ENCODE measurements at regions not wholly inside any gene's neighbourhood (a gene's known extent, or its start where the extent isn't known, plus 50 kb on each side); places are given as distances from the start of the nearest gene placed in this dataset.

DNA sequence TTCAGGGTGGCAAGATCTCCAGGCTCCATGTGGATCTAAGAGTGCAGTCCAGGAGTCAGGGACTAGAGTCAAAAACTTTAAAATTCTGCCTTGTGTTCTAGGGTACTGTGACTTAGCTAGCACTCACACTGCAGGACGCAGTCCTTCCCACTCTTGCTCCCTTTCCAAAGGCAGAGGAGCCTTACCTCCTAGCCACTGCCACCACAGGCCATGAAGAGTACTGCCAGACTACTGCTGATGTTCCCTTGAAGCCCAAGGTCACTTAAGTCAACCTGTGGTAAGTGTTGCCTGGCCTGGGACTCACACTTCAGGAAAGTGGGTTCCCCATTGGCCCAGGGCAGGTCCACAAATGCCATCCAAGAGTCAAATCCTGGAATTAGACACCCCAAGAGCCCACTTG is 632.2 kb downstream of the PCDH19 start:
- Histone ChIP-seq H3K56ac (ENCODE audit: extremely low read depth, insufficient read depth, low read length) (no peak overlapping the region), H2BK20ac (ENCODE audit: low read depth, low read length) (no peak overlapping the region), H3K9ac (ENCODE audit: low read depth, low read length) (no peak overlapping the region), H3K4ac (ENCODE audit: low read depth, low read length) (no peak overlapping the region), H3K4me1 (ENCODE audit: control insufficient read depth, insufficient read depth, low read length) (no peaks in the 10 kb centered on the region), H3K4me2 (ENCODE audit: low read depth, low read length) (no peak overlapping the region), H3K4me3 (ENCODE audit: insufficient read depth, low read depth, low read length) (no peak overlapping the region), H2BK120ac (ENCODE audit: low read depth, low read length) (no peak overlapping the region), H4K20me1 (ENCODE audit: insufficient read depth, low read length) (no peaks in the 10 kb centered on the region), H3K27ac (ENCODE audit: insufficient read depth, low read length) (no peak overlapping the region), H4K5ac (ENCODE audit: low read depth, low read length) (no peak overlapping the region), H3K23ac (ENCODE audit: low read depth, low read length) (no peak overlapping the region), H4K91ac (ENCODE audit: insufficient read depth, low read depth, low read length) (no peak overlapping the region), H2BK15ac (ENCODE audit: low read depth, low read length) (no peak overlapping the region), H3K27me3 (ENCODE audit: control insufficient read depth, insufficient read depth, low read length) (no peaks in the 10 kb centered on the region), H3K79me1 (ENCODE audit: low read depth in 1 of 2, low read length in 2 of 2) (no peaks in the 10 kb centered on the region), H3K9me1 (ENCODE audit: insufficient read depth, low read length) (no peaks in the 10 kb centered on the region), H3K18ac (ENCODE audit: low read depth, low read length) (no peak overlapping the region), H4K8ac (ENCODE audit: low read depth in 2 of 2, low read length in 2 of 2) (no peak overlapping the region), H2AK5ac (ENCODE audit: low read depth, low read length) (no peak overlapping the region), H2BK5ac (ENCODE audit: low read depth, low read length, poor library complexity, severe bottlenecking) (no peak overlapping the region), H3K36me3 (ENCODE audit: control insufficient read depth, insufficient read depth, low read length) (no peaks in the 10 kb centered on the region), H2AK9ac (replicated peaks; ENCODE audit: low read depth, low read length, poor library complexity) (no peak overlapping the region), H3K9me3 (ENCODE audit: control insufficient read depth, insufficient read depth, low read length) (no peaks in the 10 kb centered on the region), H3K14ac (replicated peaks; ENCODE audit: low read depth, low read length) (no peak overlapping the region), H2AFZ (replicated peaks; ENCODE audit: low read length, poor library complexity) (no peak overlapping the region)
- WGBS, 2 experiments (ENCODE audit: extremely low coverage in 2 of 2, insufficient read length in 1 of 2): no CpG with 5 or more reads among the region's 1 CpG
- CTCF ChIA-PET: no interaction called here
- POLR2A ChIA-PET (ENCODE audit: unreplicated experiment): no interaction called here
- dilution Hi-C loops (cut with HindIII; ENCODE audit: low sequenced_read_pairs, unreplicated experiment): no loop called here
- BruUV-seq (replicated peaks): no TSS peak
- intact Hi-C loops (cut with micrococcal nuclease): loop anchor here (10.0 kb wide), 1 partner anchor 143 kb away; no protein-coding TSS in a partner anchor
- no peak for ATAC-seq (ENCODE audit: low read depth)
- in situ Hi-C loops (cut with MboI; ENCODE audit: low sequenced_read_pairs): no loop called here
- no peak for DNase-seq
- TF ChIP-seq CHD1 (IDR thresholded peaks at IDR 0.05; ENCODE audit: low read depth, low read length) (no peak), MXI1 (IDR thresholded peaks at IDR 0.05; ENCODE audit: borderline replicate concordance, low read depth, low read length) (no peak), FOS (IDR thresholded peaks at IDR 0.05; ENCODE audit: low read depth, low read length) (no peak), POLR2A (IDR thresholded peaks at IDR 0.05; ENCODE audit: low read depth, low read length) (no peak), RAD21 (IDR thresholded peaks at IDR 0.05; ENCODE audit: low read length) (no peak), CEBPB (IDR thresholded peaks at IDR 0.05; ENCODE audit: low read depth, low read length) (no peak), MAZ (IDR thresholded peaks at IDR 0.05; ENCODE audit: borderline replicate concordance, low read depth, low read length) (no peak), BHLHE40 (IDR thresholded peaks at IDR 0.05; ENCODE audit: low read depth, low read length) (no peak)
- TF ChIP-seq, protein P1, sequence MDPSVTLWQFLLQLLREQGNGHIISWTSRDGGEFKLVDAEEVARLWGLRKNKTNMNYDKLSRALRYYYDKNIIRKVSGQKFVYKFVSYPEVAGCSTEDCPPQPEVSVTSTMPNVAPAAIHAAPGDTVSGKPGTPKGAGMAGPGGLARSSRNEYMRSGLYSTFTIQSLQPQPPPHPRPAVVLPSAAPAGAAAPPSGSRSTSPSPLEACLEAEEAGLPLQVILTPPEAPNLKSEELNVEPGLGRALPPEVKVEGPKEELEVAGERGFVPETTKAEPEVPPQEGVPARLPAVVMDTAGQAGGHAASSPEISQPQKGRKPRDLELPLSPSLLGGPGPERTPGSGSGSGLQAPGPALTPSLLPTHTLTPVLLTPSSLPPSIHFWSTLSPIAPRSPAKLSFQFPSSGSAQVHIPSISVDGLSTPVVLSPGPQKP (IDR thresholded peaks at IDR 0.05; ENCODE audit: borderline replicate concordance, low read depth, low read length): no peak
- TF ChIP-seq, protein P2, sequence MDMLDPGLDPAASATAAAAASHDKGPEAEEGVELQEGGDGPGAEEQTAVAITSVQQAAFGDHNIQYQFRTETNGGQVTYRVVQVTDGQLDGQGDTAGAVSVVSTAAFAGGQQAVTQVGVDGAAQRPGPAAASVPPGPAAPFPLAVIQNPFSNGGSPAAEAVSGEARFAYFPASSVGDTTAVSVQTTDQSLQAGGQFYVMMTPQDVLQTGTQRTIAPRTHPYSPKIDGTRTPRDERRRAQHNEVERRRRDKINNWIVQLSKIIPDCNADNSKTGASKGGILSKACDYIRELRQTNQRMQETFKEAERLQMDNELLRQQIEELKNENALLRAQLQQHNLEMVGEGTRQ (IDR thresholded peaks at IDR 0.05; ENCODE audit: low read depth, low read length): no peak
- TF ChIP-seq, protein P3, sequence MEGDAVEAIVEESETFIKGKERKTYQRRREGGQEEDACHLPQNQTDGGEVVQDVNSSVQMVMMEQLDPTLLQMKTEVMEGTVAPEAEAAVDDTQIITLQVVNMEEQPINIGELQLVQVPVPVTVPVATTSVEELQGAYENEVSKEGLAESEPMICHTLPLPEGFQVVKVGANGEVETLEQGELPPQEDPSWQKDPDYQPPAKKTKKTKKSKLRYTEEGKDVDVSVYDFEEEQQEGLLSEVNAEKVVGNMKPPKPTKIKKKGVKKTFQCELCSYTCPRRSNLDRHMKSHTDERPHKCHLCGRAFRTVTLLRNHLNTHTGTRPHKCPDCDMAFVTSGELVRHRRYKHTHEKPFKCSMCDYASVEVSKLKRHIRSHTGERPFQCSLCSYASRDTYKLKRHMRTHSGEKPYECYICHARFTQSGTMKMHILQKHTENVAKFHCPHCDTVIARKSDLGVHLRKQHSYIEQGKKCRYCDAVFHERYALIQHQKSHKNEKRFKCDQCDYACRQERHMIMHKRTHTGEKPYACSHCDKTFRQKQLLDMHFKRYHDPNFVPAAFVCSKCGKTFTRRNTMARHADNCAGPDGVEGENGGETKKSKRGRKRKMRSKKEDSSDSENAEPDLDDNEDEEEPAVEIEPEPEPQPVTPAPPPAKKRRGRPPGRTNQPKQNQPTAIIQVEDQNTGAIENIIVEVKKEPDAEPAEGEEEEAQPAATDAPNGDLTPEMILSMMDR (conservative IDR thresholded peaks at IDR 0.05; ENCODE audit: low read depth, low read length): no peak

All from IMR-90 (cell line).